ENCODE measurements at regions not wholly inside any gene's neighbourhood (a gene's known extent, or its start where the extent isn't known, plus 50 kb on each side); places are given as distances from the start of the nearest gene placed in this dataset.

DNA sequence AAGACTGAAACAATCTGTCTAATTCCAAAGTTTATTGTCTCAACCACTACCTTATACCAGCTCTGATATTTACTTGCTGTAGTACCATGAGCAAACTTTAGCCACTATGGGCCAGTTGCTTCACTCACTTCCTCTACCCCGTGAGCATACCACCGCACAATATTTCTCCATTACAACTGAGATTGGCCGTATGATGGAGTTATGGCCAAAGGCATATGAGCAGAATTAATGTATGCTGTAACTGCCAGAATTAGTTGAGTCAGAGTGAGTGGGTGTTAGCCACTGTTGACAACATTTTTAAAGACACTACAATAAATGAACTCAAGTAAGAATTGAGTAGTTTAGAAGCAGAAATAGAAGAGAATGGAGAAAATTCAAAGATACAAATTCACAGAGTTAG lies 69.7 kb downstream of the LRATD1 start:
- no peak overlapping the region for H2AFZ ChIP-seq (ENCODE audit: low read depth, low read length)
- no peaks in the 10 kb centered on the region for H4K20me1 ChIP-seq (ENCODE audit: insufficient read depth, low read length)
- no peaks in the 10 kb centered on the region for H3K79me2 ChIP-seq (ENCODE audit: insufficient read depth, low read length)
- no peaks in the 10 kb centered on the region for H3K27me3 ChIP-seq (ENCODE audit: insufficient read depth, low read length, poor library complexity)
- no peak overlapping the region for H3K4me3 ChIP-seq (ENCODE audit: low read depth in 1 of 2, low read length in 2 of 2)
- DNase-seq (no peak), ATAC-seq (ENCODE audit: insufficient read depth, low read depth) (no peak)
- H3K4me1 ChIP-seq (ENCODE audit: insufficient read depth, low read length): no peaks in the 10 kb centered on the region
- H3K36me3 ChIP-seq (ENCODE audit: insufficient read depth, low read length): no peaks in the 10 kb centered on the region
- TF ChIP-seq EZH2 (IDR thresholded peaks at IDR 0.05; ENCODE audit: borderline replicate concordance, low read depth, low read length, severe bottlenecking): no peak
- TF ChIP-seq, protein P1, sequence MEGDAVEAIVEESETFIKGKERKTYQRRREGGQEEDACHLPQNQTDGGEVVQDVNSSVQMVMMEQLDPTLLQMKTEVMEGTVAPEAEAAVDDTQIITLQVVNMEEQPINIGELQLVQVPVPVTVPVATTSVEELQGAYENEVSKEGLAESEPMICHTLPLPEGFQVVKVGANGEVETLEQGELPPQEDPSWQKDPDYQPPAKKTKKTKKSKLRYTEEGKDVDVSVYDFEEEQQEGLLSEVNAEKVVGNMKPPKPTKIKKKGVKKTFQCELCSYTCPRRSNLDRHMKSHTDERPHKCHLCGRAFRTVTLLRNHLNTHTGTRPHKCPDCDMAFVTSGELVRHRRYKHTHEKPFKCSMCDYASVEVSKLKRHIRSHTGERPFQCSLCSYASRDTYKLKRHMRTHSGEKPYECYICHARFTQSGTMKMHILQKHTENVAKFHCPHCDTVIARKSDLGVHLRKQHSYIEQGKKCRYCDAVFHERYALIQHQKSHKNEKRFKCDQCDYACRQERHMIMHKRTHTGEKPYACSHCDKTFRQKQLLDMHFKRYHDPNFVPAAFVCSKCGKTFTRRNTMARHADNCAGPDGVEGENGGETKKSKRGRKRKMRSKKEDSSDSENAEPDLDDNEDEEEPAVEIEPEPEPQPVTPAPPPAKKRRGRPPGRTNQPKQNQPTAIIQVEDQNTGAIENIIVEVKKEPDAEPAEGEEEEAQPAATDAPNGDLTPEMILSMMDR (IDR thresholded peaks at IDR 0.05; ENCODE audit: borderline replicate concordance, extremely low read depth, low read length, poor library complexity, severe bottlenecking): no peak
- no peak overlapping the region for H3K9ac ChIP-seq (ENCODE audit: low read depth, low read length)
- no peaks in the 10 kb centered on the region for H3K9me3 ChIP-seq (ENCODE audit: insufficient read depth, low read length, severe bottlenecking)
- no peak overlapping the region for H3K4me2 ChIP-seq (ENCODE audit: insufficient read depth, low read length)
- no peak overlapping the region for H3K27ac ChIP-seq (ENCODE audit: low read length)

DNA sequence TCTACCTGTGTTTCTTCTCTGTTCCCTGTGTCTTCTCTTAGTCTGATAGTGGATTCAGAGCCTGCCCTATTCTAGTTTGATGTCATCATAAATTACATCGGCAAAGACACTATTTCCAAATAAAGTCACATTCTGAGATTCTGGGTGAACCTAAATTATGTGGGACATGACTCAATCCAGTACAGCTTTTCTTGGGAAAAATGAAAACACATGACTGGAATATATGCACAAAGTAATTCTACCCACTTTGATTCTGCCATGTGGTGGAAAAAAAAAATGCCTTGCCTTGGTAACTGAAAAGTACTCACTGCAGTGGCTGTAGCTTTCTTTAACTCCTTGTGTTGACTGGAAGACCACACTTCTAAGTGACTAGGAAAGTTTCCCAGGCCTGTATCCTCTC lies 73.7 kb downstream of the LRATD1 start:
- Histone ChIP-seq H3K9ac (ENCODE audit: low read depth, low read length) (no peak overlapping the region), H2AFZ (ENCODE audit: low read depth, low read length) (no peak overlapping the region), H3K79me2 (ENCODE audit: insufficient read depth, low read length) (no peaks in the 10 kb centered on the region), H3K36me3 (ENCODE audit: insufficient read depth, low read length) (no peaks in the 10 kb centered on the region), H4K20me1 (ENCODE audit: insufficient read depth, low read length) (no peaks in the 10 kb centered on the region), H3K4me3 (ENCODE audit: low read depth in 1 of 2, low read length in 2 of 2) (no peak overlapping the region), H3K4me1 (ENCODE audit: insufficient read depth, low read length) (no peaks in the 10 kb centered on the region), H3K4me2 (ENCODE audit: insufficient read depth, low read length) (no peak overlapping the region), H3K27ac (ENCODE audit: low read length) (no peak overlapping the region), H3K9me3 (ENCODE audit: insufficient read depth, low read length, severe bottlenecking) (no peaks in the 10 kb centered on the region), H3K27me3 (ENCODE audit: insufficient read depth, low read length, poor library complexity) (no peaks in the 10 kb centered on the region)
- TF ChIP-seq, protein P1 (IDR thresholded peaks at IDR 0.05; ENCODE audit: borderline replicate concordance, extremely low read depth, low read length, poor library complexity, severe bottlenecking): no peak
- TF ChIP-seq EZH2 (IDR thresholded peaks at IDR 0.05; ENCODE audit: borderline replicate concordance, low read depth, low read length, severe bottlenecking): no peak
- DNase-seq: no peak
- ATAC-seq (ENCODE audit: insufficient read depth, low read depth): no peak

GRCh38 chr2:14712111-14712510 lies 79.6 kb downstream of the LRATD1 start:
- Histone ChIP-seq H3K27me3 (ENCODE audit: insufficient read depth, low read length, poor library complexity) (no peaks in the 10 kb centered on the region), H3K36me3 (ENCODE audit: insufficient read depth, low read length) (no peaks in the 10 kb centered on the region), H3K9me3 (ENCODE audit: insufficient read depth, low read length, severe bottlenecking) (no peaks in the 10 kb centered on the region), H3K4me3 (ENCODE audit: low read depth in 1 of 2, low read length in 2 of 2) (no peak overlapping the region), H4K20me1 (ENCODE audit: insufficient read depth, low read length) (no peaks in the 10 kb centered on the region), H3K27ac (ENCODE audit: low read length) (no peak overlapping the region), H3K9ac (ENCODE audit: low read depth, low read length) (no peak overlapping the region), H3K4me2 (ENCODE audit: insufficient read depth, low read length) (no peak overlapping the region), H3K4me1 (ENCODE audit: insufficient read depth, low read length) (no peaks in the 10 kb centered on the region), H3K79me2 (ENCODE audit: insufficient read depth, low read length) (no peaks in the 10 kb centered on the region), H2AFZ (ENCODE audit: low read depth, low read length) (no peak overlapping the region)
- no peak for ATAC-seq (ENCODE audit: insufficient read depth, low read depth)
- no peak for DNase-seq
- no peak for TF ChIP-seq EZH2 (IDR thresholded peaks at IDR 0.05; ENCODE audit: borderline replicate concordance, low read depth, low read length, severe bottlenecking)
- TF ChIP-seq, protein P1 (IDR thresholded peaks at IDR 0.05; ENCODE audit: borderline replicate concordance, extremely low read depth, low read length, poor library complexity, severe bottlenecking): no peak

GRCh38 chr2:14713248-14713647 lies 80.7 kb downstream of the LRATD1 start:
- H4K20me1 ChIP-seq (ENCODE audit: insufficient read depth, low read length): no peaks in the 10 kb centered on the region
- ATAC-seq (ENCODE audit: insufficient read depth, low read depth): no peak
- DNase-seq: no peak
- H3K27me3 ChIP-seq (ENCODE audit: insufficient read depth, low read length, poor library complexity): no peaks in the 10 kb centered on the region
- H3K36me3 ChIP-seq (ENCODE audit: insufficient read depth, low read length): no peaks in the 10 kb centered on the region
- no peaks in the 10 kb centered on the region for H3K9me3 ChIP-seq (ENCODE audit: insufficient read depth, low read length, severe bottlenecking)
- no peaks in the 10 kb centered on the region for H3K4me1 ChIP-seq (ENCODE audit: insufficient read depth, low read length)
- no peak overlapping the region for H3K9ac ChIP-seq (ENCODE audit: low read depth, low read length)
- no peak overlapping the region for H3K27ac ChIP-seq (ENCODE audit: low read length)
- H3K4me2 ChIP-seq (ENCODE audit: insufficient read depth, low read length): no peak overlapping the region
- no peak overlapping the region for H2AFZ ChIP-seq (ENCODE audit: low read depth, low read length)
- H3K4me3 ChIP-seq (ENCODE audit: low read depth in 1 of 2, low read length in 2 of 2): no peak overlapping the region
- TF ChIP-seq EZH2 (IDR thresholded peaks at IDR 0.05; ENCODE audit: borderline replicate concordance, low read depth, low read length, severe bottlenecking): no peak
- TF ChIP-seq, protein P1 (IDR thresholded peaks at IDR 0.05; ENCODE audit: borderline replicate concordance, extremely low read depth, low read length, poor library complexity, severe bottlenecking): no peak
- H3K79me2 ChIP-seq (ENCODE audit: insufficient read depth, low read length): no peaks in the 10 kb centered on the region
